GM18868 (cell line): ENCODE measurements at regions not wholly inside any gene's neighbourhood (a gene's known extent, or its start where the extent isn't known, plus 50 kb on each side); places are given as distances from the start of the nearest gene placed in this dataset.

Experiments used
- ATAC-seq: cut with Tn5 transposase; IDR thresholded peaks from one replicate; pipeline ENCODE4 v1.9.1; 2021; ENCODE audit warnings: mild to moderate bottlenecking, moderate library complexity; ENCODE audit not compliant: unreplicated experiment

GRCh38 chr20:12265662-12266061, 348.0 kb downstream of the BTBD3 start:
- ATAC-seq: no peak

GRCh38 chr20:12269579-12269978, 351.9 kb downstream of the BTBD3 start:
- no peak for ATAC-seq

- no peak for ATAC-seq
Measured at GRCh38 chr20:12270863-12271262, 353.2 kb downstream of the BTBD3 start.

- no peak for ATAC-seq
Measured at GRCh38 chr20:12276011-12276673, 358.4 kb downstream of the BTBD3 start.

DNA sequence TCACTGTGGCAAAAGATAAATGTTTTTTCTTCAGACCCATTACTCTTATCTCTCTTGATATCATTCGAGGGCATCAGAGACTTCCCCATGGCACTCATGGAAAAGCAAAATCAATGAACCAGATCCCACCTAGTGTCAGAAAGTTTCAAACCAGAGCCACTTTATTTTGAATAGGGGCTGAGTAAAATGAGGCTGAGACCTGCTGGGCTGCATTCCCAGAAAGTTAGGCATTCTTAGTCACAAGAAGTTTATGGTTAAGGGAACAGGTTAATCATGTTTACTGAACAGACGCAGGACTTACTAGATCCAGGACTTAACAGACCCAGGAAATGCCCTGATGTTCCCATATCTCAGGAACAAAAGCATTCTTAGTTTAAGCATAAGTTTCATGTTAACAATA, 369.9 kb downstream of the BTBD3 start:
- ATAC-seq: no peak

DNA sequence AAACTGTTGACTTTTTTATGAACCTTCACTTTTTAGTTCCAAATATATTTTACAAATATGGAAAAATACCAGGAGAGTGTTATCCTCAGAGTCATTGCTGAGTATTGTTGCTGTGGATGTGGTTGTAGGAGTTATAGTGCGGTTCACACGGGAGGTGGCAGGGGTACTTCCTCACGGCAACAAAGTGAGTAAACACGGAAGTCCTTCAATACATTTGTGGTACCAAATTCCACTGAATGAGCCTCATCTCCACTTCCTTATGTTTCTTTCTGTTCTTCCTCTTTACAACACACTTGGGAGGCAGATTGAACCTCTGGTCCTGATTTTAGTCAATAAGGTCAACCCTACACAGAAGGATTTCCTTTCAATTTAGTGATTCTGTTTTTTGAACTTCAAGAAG, 371.8 kb downstream of the BTBD3 start:
- no peak for ATAC-seq

DNA sequence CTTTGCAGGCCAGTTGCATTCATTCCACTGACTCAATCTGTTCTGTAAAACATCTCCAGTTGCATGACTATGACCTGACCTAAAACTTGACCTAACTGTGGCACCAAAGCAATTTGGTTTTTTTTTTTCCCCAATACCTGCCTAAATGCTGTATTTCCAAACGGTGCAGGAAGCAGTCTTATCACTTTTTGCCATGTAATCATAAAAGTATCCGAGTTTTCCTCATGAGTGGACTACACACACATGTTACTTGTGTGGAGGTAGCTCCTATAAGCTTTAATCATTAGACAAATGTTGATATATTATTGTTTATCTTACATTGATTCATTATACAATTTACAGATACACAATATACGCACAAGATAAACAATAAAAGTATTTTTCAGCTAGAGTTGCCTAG, 373.7 kb downstream of the BTBD3 start:
- ATAC-seq: no peak

DNA sequence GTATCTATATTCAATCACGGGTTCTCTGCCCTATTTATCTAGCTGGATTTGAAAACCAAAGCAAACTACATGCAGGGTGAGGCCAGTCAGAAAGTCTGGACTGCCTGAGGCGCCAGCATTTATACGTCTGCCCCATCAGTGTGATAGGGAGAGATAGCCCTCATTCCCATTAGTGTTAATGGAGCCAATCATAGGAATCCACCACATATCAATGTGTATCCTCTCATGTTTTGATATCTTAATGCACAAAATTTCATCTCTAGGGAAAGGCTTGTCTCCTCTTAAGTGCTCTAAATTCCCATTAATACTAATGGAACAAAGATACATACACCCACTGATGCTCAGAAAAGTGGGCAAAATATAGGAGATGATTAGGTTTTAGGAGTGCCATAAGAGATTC, 376.2 kb downstream of the BTBD3 start:
- no peak for ATAC-seq

GRCh38 chr20:12294678-12295077, 377.0 kb downstream of the BTBD3 start:
- no peak for ATAC-seq

GRCh38 chr20:12305188-12305950, 387.7 kb downstream of the BTBD3 start:
- no peak for ATAC-seq

- ATAC-seq: no peak
Measured at GRCh38 chr20:12306107-12306506, 388.4 kb downstream of the BTBD3 start.

GRCh38 chr20:12311094-12311865, 393.6 kb downstream of the BTBD3 start:
- no peak for ATAC-seq

- ATAC-seq: no peak
Measured at GRCh38 chr20:12315652-12316051, 398.0 kb downstream of the BTBD3 start.

DNA sequence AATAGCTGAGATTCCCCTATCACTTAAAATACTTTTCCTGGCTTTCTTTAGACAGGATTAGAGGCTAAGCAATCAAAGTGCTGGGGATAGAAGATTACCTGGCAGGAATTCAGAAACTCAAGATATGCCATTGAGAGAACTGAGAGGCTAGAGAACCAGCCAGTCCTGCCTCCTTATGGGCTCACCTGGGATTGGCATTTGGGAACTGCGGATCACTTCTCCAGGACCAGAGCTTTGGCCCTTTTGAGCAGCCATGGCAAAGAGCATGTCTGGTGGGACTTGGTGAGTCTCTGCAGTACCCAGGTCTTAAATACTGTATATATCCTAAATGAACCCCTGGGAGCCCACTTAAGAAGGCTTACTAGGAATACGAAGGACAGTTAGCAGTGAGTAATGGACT, 399.1 kb downstream of the BTBD3 start:
- no peak for ATAC-seq

DNA sequence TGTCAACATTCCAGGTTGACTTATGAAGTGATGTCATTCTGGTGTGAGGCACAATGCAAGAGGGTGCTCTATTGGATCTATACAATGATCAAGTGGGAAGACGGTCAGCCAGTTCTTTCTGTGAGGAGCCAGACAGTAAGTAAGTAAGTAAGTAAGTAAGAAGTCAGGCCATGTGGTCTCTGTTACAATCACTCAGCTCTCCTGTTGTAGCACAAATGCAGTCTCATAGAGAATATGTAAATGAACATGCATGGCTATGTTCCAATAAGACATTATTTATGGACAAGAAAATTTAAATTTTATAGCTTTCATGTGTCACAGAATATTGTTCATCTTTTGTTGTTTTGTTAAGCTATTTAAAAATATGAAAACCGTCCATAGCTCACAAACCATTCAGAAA, 399.7 kb downstream of the BTBD3 start:
- no peak for ATAC-seq

GRCh38 chr20:12318043-12318442, 400.4 kb downstream of the BTBD3 start:
- no peak for ATAC-seq

GRCh38 chr20:12321736-12322135, 404.0 kb downstream of the BTBD3 start:
- ATAC-seq: no peak

DNA sequence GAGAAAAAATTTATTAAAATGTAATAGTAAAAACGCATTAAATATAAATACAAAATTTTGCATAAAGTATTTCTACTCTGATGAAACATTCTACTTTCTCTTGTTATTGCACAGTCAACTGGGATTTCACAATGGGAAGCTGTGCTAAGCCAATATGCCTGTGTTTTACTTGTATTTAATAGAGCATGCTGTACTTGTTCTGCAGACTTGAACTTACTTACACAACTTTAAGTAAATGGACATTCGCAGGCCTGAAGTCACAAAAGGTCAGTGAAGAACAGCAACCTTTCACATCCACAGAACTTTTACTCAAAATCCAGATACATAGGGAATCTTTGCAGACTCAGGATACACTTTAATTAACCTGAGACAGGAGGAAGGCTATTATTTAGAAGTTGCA, 409.5 kb downstream of the BTBD3 start:
- ATAC-seq: no peak

DNA sequence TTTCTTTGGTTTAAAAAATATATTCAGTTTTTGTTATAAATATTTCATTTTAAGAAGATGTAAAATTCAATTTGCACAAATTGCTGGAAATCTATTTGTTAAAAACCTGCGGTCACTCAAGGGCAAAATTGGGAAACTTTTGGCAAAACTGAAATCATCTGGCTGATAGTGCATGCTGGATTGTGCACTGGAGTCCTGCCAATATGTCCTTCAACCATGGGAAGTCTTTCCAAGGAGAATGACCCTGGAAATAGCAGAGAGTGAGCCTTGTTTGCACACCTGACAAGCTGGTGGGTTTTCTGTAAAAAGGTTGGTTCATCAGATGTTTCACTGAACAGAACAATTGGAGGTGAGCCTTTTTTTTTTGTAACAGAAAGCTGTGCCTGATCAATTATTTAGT, 413.5 kb downstream of the BTBD3 start:
- ATAC-seq: no peak

DNA sequence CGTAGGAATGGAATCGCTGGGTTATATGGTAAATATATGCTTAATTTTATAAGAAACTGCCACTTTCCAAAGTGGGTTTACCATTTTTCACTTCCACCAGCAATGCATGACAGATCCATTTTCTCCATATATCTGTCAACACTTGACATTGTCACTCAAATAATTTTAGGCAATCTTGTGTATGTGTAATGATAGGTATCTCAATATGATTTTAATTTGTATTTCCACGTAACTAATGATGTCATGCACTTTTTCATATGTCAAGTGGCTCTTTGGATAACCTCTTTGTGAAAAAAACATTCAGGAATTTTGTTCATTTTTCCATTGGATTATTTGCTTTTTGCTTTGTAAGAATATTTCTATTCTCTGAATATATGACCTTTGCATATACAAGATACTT, 419.9 kb downstream of the BTBD3 start:
- ATAC-seq: no peak

DNA sequence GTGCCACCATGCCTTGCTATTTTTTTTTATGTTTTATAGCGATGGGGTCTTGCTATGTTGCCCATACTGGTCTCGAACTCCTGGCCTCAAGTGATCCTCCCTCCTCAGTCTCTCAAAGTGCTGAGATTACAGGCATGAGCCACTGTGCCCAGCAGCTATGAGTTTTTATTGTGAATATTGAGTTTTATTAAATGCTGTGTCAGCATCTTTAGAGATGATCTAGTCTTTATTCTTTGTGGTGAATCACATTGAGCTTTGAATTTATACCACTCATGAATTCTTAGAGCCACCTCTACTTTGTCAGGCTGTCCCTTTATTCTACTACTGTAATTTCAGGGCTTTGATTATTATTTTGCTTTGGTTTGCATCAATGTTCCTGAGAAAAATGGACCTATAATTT, 428.3 kb downstream of the BTBD3 start:
- no peak for ATAC-seq

GRCh38 chr20:12353842-12354241, 436.1 kb downstream of the BTBD3 start:
- no peak for ATAC-seq
